OCI-LY3 (cell line): ENCODE measurements at regions not wholly inside any gene's neighbourhood (a gene's known extent, or its start where the extent isn't known, plus 50 kb on each side); places are given as distances from the start of the nearest gene placed in this dataset.
A peak's percentile ranks its signal among the peaks of the same experiment; 100 is the strongest.

ENCODE experiments used
- H2AFZ ChIP-seq: fragments of 200-600, 300-600 bp; shearing (Covaris generic); 2 replicates; pipeline ENCODE4 v1.6.0; 2014; ENCODE audit warnings: antibody characterized with exemption, low read depth, low read length
- H3K27ac ChIP-seq: fragments of 200-600, 300-600 bp; sonication (generic); 2 replicates; pipeline ENCODE4 v1.5.1; 2014; ENCODE audit warnings: mild to moderate bottlenecking, low read length, moderate library complexity, mixed read lengths
- H3K27me3 ChIP-seq: fragments of 200-600, 300-600 bp; sonication (generic); 2 replicates; pipeline ENCODE4 v1.6.1; 2014; ENCODE audit warnings: low read depth, low read length, mixed read lengths
- H3K36me3 ChIP-seq: fragments of 200-600, 300-600 bp; sonication (generic); replicated peaks from 2 replicates; pipeline ENCODE3; 2014; ENCODE audit warnings: low read depth, low read length, mixed read lengths
- H3K4me1 ChIP-seq: fragments of 300-600, 200-600 bp; sonication (generic); 2 replicates; pipeline ENCODE4 v1.6.1; 2014; ENCODE audit warnings: low read length, mixed read lengths
- H3K4me2 ChIP-seq: fragments of 200-600, 300-600 bp; sonication (generic); 2 replicates; pipeline ENCODE4 v1.6.1; 2014; ENCODE audit warnings: low read length, mixed read lengths
- H3K4me3 ChIP-seq: fragments of 300-600, 200-600 bp; sonication (generic); 2 replicates; pipeline ENCODE4 v1.5.1; 2014; ENCODE audit warnings: antibody characterized with exemption, mild to moderate bottlenecking, low read length, moderate library complexity
- H3K79me2 ChIP-seq: fragments of 300-600, 200-600 bp; shearing (Covaris generic); 2 replicates; pipeline ENCODE4 v1.6.1; 2014; ENCODE audit warnings: mild to moderate bottlenecking, low read length, mixed read lengths
- H3K9ac ChIP-seq: fragments of 300-600, 200-600 bp; shearing (Covaris generic); 2 replicates; pipeline ENCODE4 v1.6.0; 2014; ENCODE audit warnings: mild to moderate bottlenecking, low read length, moderate library complexity
- H3K9me3 ChIP-seq: fragments of 200-600, 300-600 bp; shearing (Covaris generic); 2 replicates; pipeline ENCODE4 v1.6.1; 2014; ENCODE audit warnings: low read length, mixed read lengths; ENCODE audit not compliant: insufficient read depth
- H4K20me1 ChIP-seq: fragments of 200-600, 300-600 bp; sonication (generic); 2 replicates; pipeline ENCODE4 v1.6.1; 2016; ENCODE audit warnings: low read length, mixed read lengths; ENCODE audit not compliant: insufficient read depth
- CTCF ChIP-seq: fragments of 200-600, 300-600 bp; sonication (generic); IDR thresholded peaks from 2 replicates; pipeline ENCODE4 v1.5.1; 2014; ENCODE audit warnings: antibody characterized with exemption, low read length, low read depth
- EZH2phosphoT487 ChIP-seq: fragments of 200-600 bp; shearing (Covaris generic); IDR thresholded peaks from 2 replicates; pipeline ENCODE4 v1.6.1; 2018; ENCODE audit warnings: antibody characterized with exemption, mixed run types, low read depth

- no peak overlapping the region for H3K4me3 ChIP-seq
- H3K27me3 ChIP-seq, result no peaks in the 10 kb centered on the region
- TF ChIP-seq EZH2phosphoT487 (no peak), CTCF (no peak)
- no peaks in the 10 kb centered on the region for H3K9me3 ChIP-seq
- no peak overlapping the region for H2AFZ ChIP-seq
- H3K9ac ChIP-seq, result no peak overlapping the region
- no peak overlapping the region for H3K4me2 ChIP-seq
- H3K36me3 ChIP-seq, result no peaks in the 10 kb centered on the region
- H3K27ac ChIP-seq, result no peak overlapping the region
- no peaks in the 10 kb centered on the region for H3K4me1 ChIP-seq
- no peaks in the 10 kb centered on the region for H4K20me1 ChIP-seq
- no peaks in the 10 kb centered on the region for H3K79me2 ChIP-seq
Observed at GRCh38 chr15:37262922-37263608, 162.7 kb upstream of the MEIS2 start.

GRCh38 chr15:37289109-37289765 lies 188.9 kb upstream of the MEIS2 start:
- H4K20me1 ChIP-seq, result no peaks in the 10 kb centered on the region
- no peaks in the 10 kb centered on the region for H3K9me3 ChIP-seq
- no peaks in the 10 kb centered on the region for H3K36me3 ChIP-seq
- no peak overlapping the region for H2AFZ ChIP-seq
- no peak for TF ChIP-seq EZH2phosphoT487
- peak; percentile 30 for TF ChIP-seq CTCF
- no peaks in the 10 kb centered on the region for H3K27me3 ChIP-seq
- no peak overlapping the region for H3K4me2 ChIP-seq
- H3K9ac ChIP-seq, result no peak overlapping the region
- no peak overlapping the region for H3K4me3 ChIP-seq
- no peak overlapping the region for H3K27ac ChIP-seq
- no peaks in the 10 kb centered on the region for H3K4me1 ChIP-seq
- H3K79me2 ChIP-seq, result no peaks in the 10 kb centered on the region

GRCh38 chr15:37291920-37292319 lies 191.6 kb upstream of the MEIS2 start:
- no peaks in the 10 kb centered on the region for H3K36me3 ChIP-seq
- H3K27ac ChIP-seq, result no peak overlapping the region
- no peak overlapping the region for H3K9ac ChIP-seq
- H3K4me2 ChIP-seq, result no peak overlapping the region
- H3K4me3 ChIP-seq, result no peak overlapping the region
- H3K9me3 ChIP-seq, result no peaks in the 10 kb centered on the region
- H3K79me2 ChIP-seq, result no peaks in the 10 kb centered on the region
- no peaks in the 10 kb centered on the region for H4K20me1 ChIP-seq
- TF ChIP-seq CTCF, result no peak
- no peak for TF ChIP-seq EZH2phosphoT487
- no peak overlapping the region for H2AFZ ChIP-seq
- H3K27me3 ChIP-seq, result no peaks in the 10 kb centered on the region
- H3K4me1 ChIP-seq, result no peaks in the 10 kb centered on the region

GRCh38 chr15:37298271-37298670 lies 197.9 kb upstream of the MEIS2 start:
- Histone ChIP-seq H3K4me1 (no peaks in the 10 kb centered on the region), H3K27ac (no peak overlapping the region), H4K20me1 (no peaks in the 10 kb centered on the region), H3K9me3 (no peaks in the 10 kb centered on the region), H3K27me3 (no peaks in the 10 kb centered on the region), H3K4me2 (no peak overlapping the region), H3K9ac (no peak overlapping the region), H3K4me3 (no peak overlapping the region), H3K36me3 (no peaks in the 10 kb centered on the region), H3K79me2 (no peaks in the 10 kb centered on the region), H2AFZ (no peak overlapping the region)
- TF ChIP-seq EZH2phosphoT487 (no peak), CTCF (no peak)
